GM23338 (cell line): ENCODE measurements at regions not wholly inside any gene's neighbourhood (a gene's known extent, or its start where the extent isn't known, plus 50 kb on each side); places are given as distances from the start of the nearest gene placed in this dataset.

ENCODE experiments used
- CREB1 ChIP-seq: fragments of 250-450 bp; sonication (Bioruptor Pico); IDR thresholded peaks from 2 replicates; pipeline ENCODE4 v1.5.0; 2020; ENCODE audit warnings: low read depth, mild to moderate bottlenecking, moderate library complexity
- EZH2 ChIP-seq: fragments of 200-600 bp; sonication (generic); IDR thresholded peaks from one replicate; pipeline ENCODE4 v1.8.0; 2017; ENCODE audit warnings: antibody characterized with exemption, mild to moderate bottlenecking, low read depth; ENCODE audit not compliant: unreplicated experiment
- EZH2phosphoT487 ChIP-seq: fragments of 200-600 bp; sonication (generic); IDR thresholded peaks from one replicate; pipeline ENCODE4 v1.8.1; 2018; ENCODE audit warnings: antibody characterized with exemption; ENCODE audit not compliant: unreplicated experiment
- POLR2AphosphoS5 ChIP-seq: IDR thresholded peaks from 2 replicates; pipeline ENCODE4 v1.6.1; 2016; ENCODE audit warnings: antibody characterized with exemption, low read depth
- REST ChIP-seq: IDR thresholded peaks from one replicate; pipeline ENCODE4 v1.6.1; 2018; ENCODE audit warnings: antibody characterized with exemption; ENCODE audit not compliant: unreplicated experiment
- TF ChIP-seq, protein P1 (sequence below), 2 experiments: fragments of 200-600 bp in 1 of 2; sonication (generic) in 1 of 2; conservative IDR thresholded peaks; 2 replicates each; pipeline versions ENCODE4 v1.5.1 to v1.6.1; 2016 to 2017; ENCODE audit warnings: antibody characterized with exemption in 2 of 2, low read depth in 2 of 2, mild to moderate bottlenecking in 2 of 2, moderate library complexity in 1 of 2

GRCh38 chrX:33357606-33358005 lies 146.3 kb upstream of the DMD start:
- TF ChIP-seq, protein P1, sequence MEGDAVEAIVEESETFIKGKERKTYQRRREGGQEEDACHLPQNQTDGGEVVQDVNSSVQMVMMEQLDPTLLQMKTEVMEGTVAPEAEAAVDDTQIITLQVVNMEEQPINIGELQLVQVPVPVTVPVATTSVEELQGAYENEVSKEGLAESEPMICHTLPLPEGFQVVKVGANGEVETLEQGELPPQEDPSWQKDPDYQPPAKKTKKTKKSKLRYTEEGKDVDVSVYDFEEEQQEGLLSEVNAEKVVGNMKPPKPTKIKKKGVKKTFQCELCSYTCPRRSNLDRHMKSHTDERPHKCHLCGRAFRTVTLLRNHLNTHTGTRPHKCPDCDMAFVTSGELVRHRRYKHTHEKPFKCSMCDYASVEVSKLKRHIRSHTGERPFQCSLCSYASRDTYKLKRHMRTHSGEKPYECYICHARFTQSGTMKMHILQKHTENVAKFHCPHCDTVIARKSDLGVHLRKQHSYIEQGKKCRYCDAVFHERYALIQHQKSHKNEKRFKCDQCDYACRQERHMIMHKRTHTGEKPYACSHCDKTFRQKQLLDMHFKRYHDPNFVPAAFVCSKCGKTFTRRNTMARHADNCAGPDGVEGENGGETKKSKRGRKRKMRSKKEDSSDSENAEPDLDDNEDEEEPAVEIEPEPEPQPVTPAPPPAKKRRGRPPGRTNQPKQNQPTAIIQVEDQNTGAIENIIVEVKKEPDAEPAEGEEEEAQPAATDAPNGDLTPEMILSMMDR (conservative IDR thresholded peaks at IDR 0.05; ENCODE audit: low read depth in 2 of 2), result no peak
- no peak for TF ChIP-seq EZH2phosphoT487
- no peak for TF ChIP-seq EZH2
- TF ChIP-seq CREB1 (CRISPR knock-in tag), result no peak
- no peak for TF ChIP-seq POLR2AphosphoS5
- no peak for TF ChIP-seq REST
